K562 (cell line): ENCODE measurements at regions not wholly inside any gene's neighbourhood (a gene's known extent, or its start where the extent isn't known, plus 50 kb on each side); places are given as distances from the start of the nearest gene placed in this dataset.
A peak's percentile ranks its signal among the peaks of the same experiment; 100 is the strongest.

Experiments used
- ATAC-seq: fragments of 200-7000 bp; cut with Tn5 transposase; 3 replicates; pipeline ENCODE4 v1.9.1; 2020; ENCODE audit warnings: moderate library complexity
- BruUV-seq: library from RNA; stranded (reverse); fragments of 400-500 nt; replicated peaks from 2 replicates; lab custom pipeline; 2021; lab: Mats Ljungman, UMichigan
- CTCF ChIA-PET: fragments of 300-600 bp; formaldehyde crosslinking; extraction: SDS; loops from one replicate; lab custom pipeline; 2021; ENCODE audit warnings: low intra/inter-chr PET ratio; lab: Yijun Ruan, JAX
- POLR2A ChIA-PET: fragments of 300-600, 350-650 bp; sonication (Branson Sonifier 250); formaldehyde crosslinking; extraction: SDS; loops from one replicate; lab custom pipeline; 2021; ENCODE audit warnings: antibody characterized with exemption, inconsistent platforms; lab: Yijun Ruan, JAX
- DNase-seq, 4 experiments: peaks; one replicate each; pipeline versions ENCODE4 v3.0.0 to v3.0.0-alpha.2; 2011 to 2018; ENCODE audit warnings: low spot score in 3 of 4, mixed read lengths in 3 of 4; ENCODE audit errors: extremely low read depth in 1 of 4
- FAIRE-seq: peaks from 2 replicates; lab custom pipeline; 2011; peaks lifted over from hg19 to GRCh38; lab: Jason Lieb, UNC
- H2AFZ ChIP-seq: 2 replicates; pipeline ENCODE4 v1.6.0; 2011; ENCODE audit warnings: low read depth, low read length, control low read depth, inconsistent platforms
- H3K27ac ChIP-seq: fragments of 200-600 bp; 3 replicates; pipeline ENCODE4 v1.8.0; 2011; ENCODE audit warnings: low read depth, mild to moderate bottlenecking, control low read depth, inconsistent platforms, low read length, moderate library complexity, mixed read lengths; ENCODE audit errors: extremely low read depth
- H3K27me3 ChIP-seq, 2 experiments: fragments of 300-600 bp in 1 of 2; 2 replicates in 1 of 2; 3 replicates in 1 of 2; pipeline versions ENCODE4 v1.6.0 to v1.8.0; 2011; ENCODE audit warnings: inconsistent platforms in 2 of 2, low read length in 2 of 2, mild to moderate bottlenecking in 1 of 2, mixed read lengths in 1 of 2, moderate library complexity in 1 of 2; ENCODE audit not compliant: control insufficient read depth in 2 of 2, insufficient read depth in 2 of 2
- H3K36me3 ChIP-seq: fragments of 300-600 bp; 3 replicates; pipeline ENCODE4 v1.8.0; 2011; ENCODE audit warnings: mild to moderate bottlenecking, low read length, inconsistent platforms; ENCODE audit not compliant: control insufficient read depth, insufficient read depth
- H3K4me1 ChIP-seq, 2 experiments: fragments of 200-600 bp in 1 of 2; replicated peaks in 1 of 2; 2 replicates in 1 of 2; 3 replicates in 1 of 2; pipeline versions ENCODE4 v1.5.1 to v1.8.0; 2011; ENCODE audit warnings: inconsistent platforms in 2 of 2, low read length in 2 of 2, mild to moderate bottlenecking in 1 of 2, mixed read lengths in 1 of 2, moderate library complexity in 1 of 2; ENCODE audit not compliant: control insufficient read depth in 2 of 2, insufficient read depth in 2 of 2
- H3K4me2 ChIP-seq: 2 replicates; pipeline ENCODE4 v1.6.1; 2011; ENCODE audit warnings: low read length, control low read depth, inconsistent platforms, mixed read lengths; ENCODE audit not compliant: insufficient read depth
- H3K4me3 ChIP-seq: fragments of 200-600 bp; sonication (generic), shearing (Covaris generic); 2 replicates; pipeline ENCODE4 v1.5.1; 2016; ENCODE audit warnings: control low read depth, inconsistent platforms
- H3K79me2 ChIP-seq: fragments of 200-600 bp; 3 replicates; pipeline ENCODE4 v1.8.0; 2011; ENCODE audit warnings: low read length, inconsistent platforms; ENCODE audit not compliant: control insufficient read depth, insufficient read depth
- H3K9ac ChIP-seq, 2 experiments: 2 replicates each; pipeline versions ENCODE4 v1.6.0 to v1.6.1; 2011; ENCODE audit warnings: low read depth in 2 of 2, low read length in 2 of 2, control low read depth in 1 of 2, inconsistent platforms in 1 of 2, mild to moderate bottlenecking in 1 of 2, mixed read lengths in 1 of 2; ENCODE audit not compliant: insufficient read depth in 1 of 2
- H3K9me1 ChIP-seq: one replicate; pipeline ENCODE4 v1.6.0; 2011; ENCODE audit warnings: inconsistent platforms, mild to moderate bottlenecking, low read length, moderate library complexity; ENCODE audit not compliant: control insufficient read depth, insufficient read depth
- H3K9me3 ChIP-seq: replicated peaks from 2 replicates; pipeline ENCODE4 v1.5.1; 2011; ENCODE audit warnings: low read depth, low read length, inconsistent platforms; ENCODE audit not compliant: control insufficient read depth, insufficient read depth
- H4K20me1 ChIP-seq: replicated peaks from 2 replicates; pipeline ENCODE4 v1.6.1; 2011; ENCODE audit warnings: low read length, inconsistent platforms, mixed read lengths; ENCODE audit not compliant: control insufficient read depth, insufficient read depth
- CCAR2 ChIP-seq: fragments of 200-400 bp; formaldehyde crosslinking; IDR thresholded peaks from 2 replicates; pipeline ENCODE4 v1.6.1; 2017; ENCODE audit warnings: mild to moderate bottlenecking, low read depth, low read length
- CEBPG ChIP-seq, 3 experiments: fragments of 200-800 bp in 1 of 3; sonication (Bioruptor generic) in 1 of 3; sonication (generic) in 1 of 3; formaldehyde crosslinking in 1 of 3; IDR thresholded peaks in 2 of 3; conservative IDR thresholded peaks in 1 of 3; 2 replicates each; pipeline versions ENCODE4 v1.6.1 to v1.8.0; 2016 to 2022; ENCODE audit warnings: missing compliant biosample characterization in 2 of 3, missing genetic modification characterization in 2 of 3, mild to moderate bottlenecking in 1 of 3, missing genetic modification reagents in 1 of 3
- WGBS: fragments of 100-300 bp; shearing (Covaris generic); methylation state at CpG from one replicate; pipeline ENCODE4 v1.1.6; 2016; ENCODE audit warnings: low coverage, mixed read lengths; ENCODE audit not compliant: insufficient coverage; ENCODE audit errors: missing lambda C conversion rate; 5-methylcytosine and 5-hydroxymethylcytosine counted together
- in situ Hi-C: fragments of 300-500 bp; cut with MboI; formaldehyde crosslinking; loops from 4 replicates; pipeline ENCODE4 v1.15.0; 2018; ENCODE audit warnings: inconsistent platforms, mixed read lengths
- intact Hi-C: fragments of 100-400 bp; cut with micrococcal nuclease; formaldehyde crosslinking; loops from 2 replicates; pipeline ENCODE4 v1.14.2; 2022
- TF ChIP-seq, protein P1 (sequence below): sonication (generic); formaldehyde crosslinking; IDR thresholded peaks from 2 replicates; pipeline ENCODE4 v1.8.0; 2022; ENCODE audit warnings: missing genetic modification reagents, mild to moderate bottlenecking, moderate library complexity, borderline replicate concordance
- TF ChIP-seq, protein P2 (sequence below), 3 experiments: fragments of 200-800 bp in 1 of 3; sonication (Bioruptor generic) in 1 of 3; sonication (generic) in 1 of 3; formaldehyde crosslinking in 1 of 3; IDR thresholded peaks; 2 replicates each; pipeline versions ENCODE4 v1.6.1 to v1.8.0; 2016 to 2022; ENCODE audit warnings: mild to moderate bottlenecking in 2 of 3, missing compliant biosample characterization in 2 of 3, missing genetic modification characterization in 2 of 3, missing genetic modification reagents in 1 of 3

DNA sequence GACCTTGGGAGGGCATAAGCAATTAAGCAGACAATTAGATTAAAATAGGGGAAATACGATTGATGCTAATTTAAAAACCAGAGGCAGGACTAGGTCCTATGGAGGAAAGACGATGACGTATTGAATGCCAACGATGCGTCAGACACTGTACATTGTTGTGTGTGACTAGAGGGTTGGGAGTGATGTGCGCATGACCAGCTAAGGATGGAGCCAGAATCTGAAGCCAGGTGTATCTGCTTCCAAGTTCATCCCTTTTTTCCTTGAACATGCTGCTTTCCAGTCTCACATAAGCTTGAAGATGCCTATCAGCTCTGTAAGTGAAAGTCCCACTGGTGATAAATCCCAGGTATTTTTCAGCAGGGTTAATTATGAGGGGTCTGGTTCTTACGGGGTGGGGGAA lies 576.2 kb downstream of the MATN1 start (continued):
- TF ChIP-seq, protein P1, sequence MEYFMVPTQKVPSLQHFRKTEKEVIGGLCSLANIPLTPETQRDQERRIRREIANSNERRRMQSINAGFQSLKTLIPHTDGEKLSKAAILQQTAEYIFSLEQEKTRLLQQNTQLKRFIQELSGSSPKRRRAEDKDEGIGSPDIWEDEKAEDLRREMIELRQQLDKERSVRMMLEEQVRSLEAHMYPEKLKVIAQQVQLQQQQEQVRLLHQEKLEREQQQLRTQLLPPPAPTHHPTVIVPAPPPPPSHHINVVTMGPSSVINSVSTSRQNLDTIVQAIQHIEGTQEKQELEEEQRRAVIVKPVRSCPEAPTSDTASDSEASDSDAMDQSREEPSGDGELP (CRISPR knock-in tag) = no peak
- TF ChIP-seq CCAR2 = no peak

DNA sequence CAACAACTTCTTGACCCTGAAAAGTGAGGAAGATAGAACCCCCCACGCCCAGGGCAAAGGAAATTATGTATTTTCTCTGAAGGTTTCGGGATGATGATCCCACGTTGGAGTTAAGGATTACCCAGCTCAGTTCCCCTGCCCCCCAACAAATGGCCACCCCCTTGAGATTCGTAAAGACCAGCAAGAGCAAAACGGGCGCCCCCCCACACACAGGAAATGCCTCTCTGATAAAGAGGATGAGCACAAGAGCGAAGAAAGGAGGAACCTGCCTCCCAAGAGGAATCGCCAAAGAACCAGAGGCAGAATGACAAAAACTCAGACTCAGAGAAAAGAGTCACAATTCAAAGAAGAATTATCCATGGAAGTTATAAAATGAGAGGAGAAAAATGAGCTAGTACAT lies 576.9 kb downstream of the MATN1 start:
- no TSS peak for BruUV-seq
- in situ Hi-C loops = no loop called here
- DNase-seq (no peak), ATAC-seq (no peak), FAIRE-seq (no peak)
- Histone ChIP-seq H3K4me1 (no peaks in the 10 kb centered on the region), H3K4me3 (no peak overlapping the region), H3K27ac (no peak overlapping the region), H3K79me2 (no peaks in the 10 kb centered on the region), H3K9me3 (0 out of 2 replicates have a peak, but pooled peaks cover 2% of the 10 kb centered on the region), H2AFZ (no peak overlapping the region), H3K36me3 (no peaks in the 10 kb centered on the region), H3K9ac (no peak overlapping the region), H3K27me3 (peaks cover 2 to 15% of the 10 kb centered on the region in 2 experiments; a peak in 2 of 5 replicates), H3K9me1 (no peaks in the 10 kb centered on the region), H4K20me1 (no peaks in the 10 kb centered on the region), H3K4me2 (no peak overlapping the region)
- ChIA-PET CTCF (no interaction called here), POLR2A (interaction anchor here (0.6 kb wide), 1 partner anchor 387 kb away, joined by 3 read pairs; no protein-coding TSS in a partner anchor)
- 0% methylated on average over 8 of the region's 8 CpGs for WGBS
- no peak for TF ChIP-seq CEBPG (CRISPR knock-in tag; IDR thresholded peaks at IDR 0.05)
- no peak for TF ChIP-seq CEBPG (tag; conservative IDR thresholded peaks at IDR 0.05 in 1 of 2, IDR thresholded peaks at IDR 0.05 in 1 of 2)
- TF ChIP-seq, protein P2, sequence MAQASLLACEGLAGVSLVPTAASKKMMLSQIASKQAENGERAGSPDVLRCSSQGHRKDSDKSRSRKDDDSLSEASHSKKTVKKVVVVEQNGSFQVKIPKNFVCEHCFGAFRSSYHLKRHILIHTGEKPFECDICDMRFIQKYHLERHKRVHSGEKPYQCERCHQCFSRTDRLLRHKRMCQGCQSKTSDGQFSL (CRISPR knock-in tag; IDR thresholded peaks at IDR 0.05) = no peak
- TF ChIP-seq, protein P2 (tag; IDR thresholded peaks at IDR 0.05) = 0 out of 4 replicates have a peak, but pooled peaks of 1 of the 2 experiments have one; percentile 43
- intact Hi-C loops = no loop called here
